Stimulated activated CD8-positive, alpha-beta memory T cell treated with anti-CD3 and anti-CD28 coated beads, Interleukin-4, amount 100 ng/mL, for 4 hours (primary cell): ENCODE measurements at regions not wholly inside any gene's neighbourhood (a gene's known extent, or its start where the extent isn't known, plus 50 kb on each side); places are given as distances from the start of the nearest gene placed in this dataset.

Source experiments
- DNase-seq, 2 donors: peaks; one replicate each; pipeline ENCODE4 v3.0.0-alpha.2; 2020; ENCODE audit warnings: low read depth in 2 of 2, low spot score in 1 of 2

- no peak for DNase-seq
Measured at GRCh38 chr15:39142500-39142899, 438.4 kb upstream of the THBS1 start.

GRCh38 chr15:39143479-39143878 is 437.4 kb upstream of the THBS1 start:
- DNase-seq = no peak

- no peak for DNase-seq
Measured at GRCh38 chr15:39144051-39144450, 436.8 kb upstream of the THBS1 start.

GRCh38 chr15:39144613-39145499 is 436.0 kb upstream of the THBS1 start:
- DNase-seq = no peak

- DNase-seq = no peak
Measured at GRCh38 chr15:39145854-39146625, 434.8 kb upstream of the THBS1 start.

GRCh38 chr15:39149636-39150150 is 431.2 kb upstream of the THBS1 start:
- no peak for DNase-seq

- no peak for DNase-seq
Measured at GRCh38 chr15:39151545-39151944, 429.3 kb upstream of the THBS1 start.

GRCh38 chr15:39153058-39153714 is 427.7 kb upstream of the THBS1 start:
- DNase-seq = no peak

- no peak for DNase-seq
Measured at GRCh38 chr15:39153716-39154115, 427.2 kb upstream of the THBS1 start.

- no peak for DNase-seq
Measured at GRCh38 chr15:39154227-39154638, 426.6 kb upstream of the THBS1 start.

- DNase-seq = no peak
Measured at GRCh38 chr15:39154776-39155175, 426.1 kb upstream of the THBS1 start.

- no peak for DNase-seq
Measured at GRCh38 chr15:39156166-39156565, 424.7 kb upstream of the THBS1 start.

- no peak for DNase-seq
Measured at GRCh38 chr15:39156646-39157250, 424.1 kb upstream of the THBS1 start.

- DNase-seq = no peak
Measured at GRCh38 chr15:39157882-39158281, 423.0 kb upstream of the THBS1 start.

- no peak for DNase-seq
Measured at GRCh38 chr15:39159833-39160232, 421.0 kb upstream of the THBS1 start.

GRCh38 chr15:39161096-39161495 is 419.8 kb upstream of the THBS1 start:
- DNase-seq = no peak

GRCh38 chr15:39165020-39165706 is 415.7 kb upstream of the THBS1 start:
- no peak for DNase-seq

- no peak for DNase-seq
Measured at GRCh38 chr15:39167164-39168058, 413.5 kb upstream of the THBS1 start.

GRCh38 chr15:39171944-39172368 is 408.9 kb upstream of the THBS1 start:
- no peak for DNase-seq
